SK-N-SH (cell line): ENCODE measurements at regions not wholly inside any gene's neighbourhood (a gene's known extent, or its start where the extent isn't known, plus 50 kb on each side); places are given as distances from the start of the nearest gene placed in this dataset.

Experiments used
- CTCF ChIA-PET: fragments of 300-600, 350-600 bp; formaldehyde crosslinking; extraction: SDS; loops from one replicate; lab custom pipeline; 2021; lab: Yijun Ruan, JAX
- POLR2A ChIA-PET: fragments of 350-600 bp; sonication (Branson Sonifier 250); formaldehyde crosslinking; extraction: SDS; loops from one replicate; lab custom pipeline; 2020; ENCODE audit warnings: antibody characterized with exemption, inconsistent platforms; lab: Yijun Ruan, JAX
- DNase-seq: peaks from one replicate; pipeline ENCODE4 v3.0.0; 2012
- H2AFZ ChIP-seq: fragments of 200-600 bp; sonication (generic); 2 replicates; pipeline ENCODE4 v1.8.1; 2016; ENCODE audit warnings: antibody characterized with exemption, mild to moderate bottlenecking, low read depth
- H3F3A ChIP-seq: fragments of 200-600 bp; sonication (generic); replicated peaks from 2 replicates; pipeline ENCODE3; 2016; ENCODE audit warnings: antibody characterized with exemption, mild to moderate bottlenecking; ENCODE audit not compliant: insufficient read depth
- H3K27ac ChIP-seq, 2 experiments: fragments of 200-500 bp in 1 of 2; fragments of 200-600 bp in 1 of 2; sonication (Bioruptor generic) in 1 of 2; sonication (generic), shearing (Covaris generic) in 1 of 2; 2 replicates each; pipeline versions ENCODE4 v1.5.1 to v1.6.1; 2014 to 2016; ENCODE audit warnings: low read depth in 2 of 2, inconsistent platforms in 1 of 2, low read length in 1 of 2, mild to moderate bottlenecking in 1 of 2, mixed read lengths in 1 of 2
- H3K27me3 ChIP-seq: fragments of 200-600 bp; sonication (generic), shearing (Covaris generic); 2 replicates; pipeline ENCODE4 v1.6.1; 2016; ENCODE audit warnings: mixed run types; ENCODE audit not compliant: insufficient read depth
- H3K36me3 ChIP-seq, 2 experiments: fragments of 200-500 bp in 1 of 2; fragments of 200-600 bp in 1 of 2; sonication (Bioruptor generic) in 1 of 2; sonication (generic) in 1 of 2; replicated peaks in 1 of 2; 2 replicates each; pipeline versions ENCODE3 to v1.5.1; 2014 to 2016; ENCODE audit warnings: low read length in 1 of 2, mild to moderate bottlenecking in 1 of 2; ENCODE audit not compliant: insufficient read depth in 2 of 2, control insufficient read depth in 1 of 2
- H3K4me1 ChIP-seq, 2 experiments: fragments of 200-500 bp in 1 of 2; fragments of 200-600 bp in 1 of 2; sonication (Bioruptor generic) in 1 of 2; sonication (generic), shearing (Covaris generic) in 1 of 2; 2 replicates each; pipeline versions ENCODE4 v1.5.1 to v1.6.1; 2014 to 2016; ENCODE audit warnings: low read depth in 1 of 2, low read length in 1 of 2, mixed run types in 1 of 2; ENCODE audit not compliant: insufficient read depth in 2 of 2, control insufficient read depth in 1 of 2
- H3K4me2 ChIP-seq: fragments of 200-600 bp; sonication (generic), shearing (Covaris generic); 2 replicates; pipeline ENCODE4 v1.6.1; 2017; ENCODE audit warnings: mixed run types
- H3K4me3 ChIP-seq, 2 experiments: fragments of 200-500 bp in 1 of 2; fragments of 200-600 bp in 1 of 2; sonication (Bioruptor generic) in 1 of 2; sonication (generic), shearing (Covaris generic) in 1 of 2; 2 replicates each; pipeline versions ENCODE4 v1.5.1 to v1.8.1; 2014 to 2016; ENCODE audit warnings: low read depth in 2 of 2, inconsistent platforms in 1 of 2, low read length in 1 of 2, mild to moderate bottlenecking in 1 of 2, mixed read lengths in 1 of 2, moderate library complexity in 1 of 2
- H3K79me2 ChIP-seq: fragments of 200-600 bp; sonication (generic); 2 replicates; pipeline ENCODE4 v1.8.1; 2017; ENCODE audit warnings: mild to moderate bottlenecking; ENCODE audit not compliant: insufficient read depth
- H3K9ac ChIP-seq: fragments of 200-600 bp; sonication (generic); 2 replicates; pipeline ENCODE4 v1.6.1; 2017; ENCODE audit warnings: mixed run types
- H3K9me2 ChIP-seq: fragments of 200-600 bp; sonication (generic); 2 replicates; pipeline ENCODE4 v1.6.1; 2017; ENCODE audit warnings: mixed run types
- H3K9me3 ChIP-seq: fragments of 200-600 bp; sonication (generic); 2 replicates; pipeline ENCODE4 v1.6.1; 2017; ENCODE audit warnings: mixed run types, mild to moderate bottlenecking, moderate library complexity
- H4K20me1 ChIP-seq: fragments of 200-600 bp; sonication (generic); 2 replicates; pipeline ENCODE4 v1.6.1; 2017; ENCODE audit warnings: mild to moderate bottlenecking, mixed run types; ENCODE audit not compliant: insufficient read depth
- EZH2phosphoT487 ChIP-seq: fragments of 200-600 bp; sonication (generic); IDR thresholded peaks from 2 replicates; pipeline ENCODE4 v1.6.1; 2017; ENCODE audit warnings: low read depth, mixed run types, mild to moderate bottlenecking, antibody characterized with exemption, moderate library complexity, borderline replicate concordance
- FOXJ3 ChIP-seq: sonication (generic); formaldehyde crosslinking; IDR thresholded peaks from 2 replicates; pipeline ENCODE4 v1.5.1; 2020; ENCODE audit warnings: mild to moderate bottlenecking, missing genetic modification reagents
- FOXM1 ChIP-seq: IDR thresholded peaks from 2 replicates; pipeline ENCODE4 v1.4.0; 2012; ENCODE audit warnings: low read depth, mild to moderate bottlenecking
- JUND ChIP-seq: IDR thresholded peaks from 2 replicates; pipeline ENCODE4 v1.4.0; 2012
- MAX ChIP-seq: IDR thresholded peaks from 2 replicates; pipeline ENCODE4 v1.4.0; 2012; ENCODE audit warnings: low read depth
- MXI1 ChIP-seq: IDR thresholded peaks from 2 replicates; pipeline ENCODE4 v1.6.1; 2012; ENCODE audit warnings: mild to moderate bottlenecking, low read depth, low read length, improper control_type of control experiment
- POLR2AphosphoS5 ChIP-seq: IDR thresholded peaks from 2 replicates; pipeline ENCODE4 v1.6.1; 2012; ENCODE audit warnings: low read depth, low read length
- RAD21 ChIP-seq: IDR thresholded peaks from 2 replicates; pipeline ENCODE4 v1.6.1; 2012; ENCODE audit warnings: mild to moderate bottlenecking, low read length
- RCOR1 ChIP-seq: fragments of 150-350 bp; IDR thresholded peaks from 2 replicates; pipeline ENCODE4 v1.6.1; 2017; ENCODE audit warnings: antibody characterized with exemption, low read length
- RFX5 ChIP-seq: IDR thresholded peaks from 2 replicates; pipeline ENCODE4 v1.6.1; 2012; ENCODE audit warnings: mild to moderate bottlenecking, improper control_type of control experiment, low read length
- RXRA ChIP-seq: IDR thresholded peaks from 2 replicates; pipeline ENCODE4 v1.4.0; 2012; ENCODE audit warnings: low read depth, mild to moderate bottlenecking, borderline replicate concordance
- SIN3A ChIP-seq: IDR thresholded peaks from 2 replicates; pipeline ENCODE4 v1.6.1; 2012; ENCODE audit warnings: low read depth, mild to moderate bottlenecking, low read length, moderate library complexity, borderline replicate concordance
- SMC3 ChIP-seq: IDR thresholded peaks from 2 replicates; pipeline ENCODE4 v1.6.1; 2012; ENCODE audit warnings: low read depth, low read length, improper control_type of control experiment
- TEAD4 ChIP-seq: IDR thresholded peaks from 2 replicates; pipeline ENCODE4 v1.4.0; 2012; ENCODE audit warnings: mild to moderate bottlenecking, borderline replicate concordance; ENCODE audit not compliant: insufficient read depth
- YY1 ChIP-seq: IDR thresholded peaks from 2 replicates; pipeline ENCODE4 v1.4.0; 2012; ENCODE audit warnings: low read depth, mild to moderate bottlenecking
- ZBTB33 ChIP-seq: IDR thresholded peaks from 2 replicates; pipeline ENCODE4 v1.4.0; 2012; ENCODE audit warnings: low read depth, borderline replicate concordance
- WGBS: methylation state at CpG from one replicate; pipeline ENCODE4 v1.1.6; 2017; ENCODE audit warnings: low lambda C conversion rate; 5-methylcytosine and 5-hydroxymethylcytosine counted together
- TF ChIP-seq, protein P1 (sequence below): fragments of 200-600 bp; sonication (generic); IDR thresholded peaks from 2 replicates; pipeline ENCODE4 v1.6.1; 2017; ENCODE audit warnings: antibody characterized with exemption, mild to moderate bottlenecking, moderate library complexity
- TF ChIP-seq, protein P2 (sequence below): fragments of 150-350 bp; IDR thresholded peaks from 2 replicates; pipeline ENCODE4 v1.6.1; 2016; ENCODE audit warnings: mild to moderate bottlenecking, low read depth, low read length

GRCh38 chr21:34006611-34007168, 66.7 kb upstream of the MRPS6 start:
- Histone ChIP-seq H3K9me2 (no peaks in the 10 kb centered on the region), H3K9me3 (no peaks in the 10 kb centered on the region), H3K36me3 (no peaks in the 10 kb centered on the region), H3K4me3 (no peak overlapping the region), H3F3A (no peaks in the 10 kb centered on the region), H3K27me3 (no peaks in the 10 kb centered on the region), H3K79me2 (no peaks in the 10 kb centered on the region), H3K4me1 (no peaks in the 10 kb centered on the region), H2AFZ (no peak overlapping the region), H3K9ac (no peak overlapping the region), H3K27ac (no peak overlapping the region), H4K20me1 (no peaks in the 10 kb centered on the region), H3K4me2 (no peak overlapping the region)
- no peak for DNase-seq
- no peak for TF ChIP-seq TEAD4
- TF ChIP-seq, protein P1, sequence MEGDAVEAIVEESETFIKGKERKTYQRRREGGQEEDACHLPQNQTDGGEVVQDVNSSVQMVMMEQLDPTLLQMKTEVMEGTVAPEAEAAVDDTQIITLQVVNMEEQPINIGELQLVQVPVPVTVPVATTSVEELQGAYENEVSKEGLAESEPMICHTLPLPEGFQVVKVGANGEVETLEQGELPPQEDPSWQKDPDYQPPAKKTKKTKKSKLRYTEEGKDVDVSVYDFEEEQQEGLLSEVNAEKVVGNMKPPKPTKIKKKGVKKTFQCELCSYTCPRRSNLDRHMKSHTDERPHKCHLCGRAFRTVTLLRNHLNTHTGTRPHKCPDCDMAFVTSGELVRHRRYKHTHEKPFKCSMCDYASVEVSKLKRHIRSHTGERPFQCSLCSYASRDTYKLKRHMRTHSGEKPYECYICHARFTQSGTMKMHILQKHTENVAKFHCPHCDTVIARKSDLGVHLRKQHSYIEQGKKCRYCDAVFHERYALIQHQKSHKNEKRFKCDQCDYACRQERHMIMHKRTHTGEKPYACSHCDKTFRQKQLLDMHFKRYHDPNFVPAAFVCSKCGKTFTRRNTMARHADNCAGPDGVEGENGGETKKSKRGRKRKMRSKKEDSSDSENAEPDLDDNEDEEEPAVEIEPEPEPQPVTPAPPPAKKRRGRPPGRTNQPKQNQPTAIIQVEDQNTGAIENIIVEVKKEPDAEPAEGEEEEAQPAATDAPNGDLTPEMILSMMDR, result no peak
- no peak for TF ChIP-seq RXRA
- no peak for TF ChIP-seq POLR2AphosphoS5
- no peak for TF ChIP-seq RFX5
- no peak for TF ChIP-seq RCOR1
- TF ChIP-seq SMC3, result no peak
- no peak for TF ChIP-seq EZH2phosphoT487
- no peak for TF ChIP-seq JUND
- no peak for TF ChIP-seq YY1
- no peak for TF ChIP-seq SIN3A
- TF ChIP-seq FOXJ3, result no peak
- TF ChIP-seq MXI1, result no peak
- no peak for TF ChIP-seq RAD21
- no peak for TF ChIP-seq ZBTB33
- TF ChIP-seq MAX, result no peak
- TF ChIP-seq, protein P2, sequence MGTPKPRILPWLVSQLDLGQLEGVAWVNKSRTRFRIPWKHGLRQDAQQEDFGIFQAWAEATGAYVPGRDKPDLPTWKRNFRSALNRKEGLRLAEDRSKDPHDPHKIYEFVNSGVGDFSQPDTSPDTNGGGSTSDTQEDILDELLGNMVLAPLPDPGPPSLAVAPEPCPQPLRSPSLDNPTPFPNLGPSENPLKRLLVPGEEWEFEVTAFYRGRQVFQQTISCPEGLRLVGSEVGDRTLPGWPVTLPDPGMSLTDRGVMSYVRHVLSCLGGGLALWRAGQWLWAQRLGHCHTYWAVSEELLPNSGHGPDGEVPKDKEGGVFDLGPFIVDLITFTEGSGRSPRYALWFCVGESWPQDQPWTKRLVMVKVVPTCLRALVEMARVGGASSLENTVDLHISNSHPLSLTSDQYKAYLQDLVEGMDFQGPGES, result no peak
- TF ChIP-seq FOXM1, result no peak
- WGBS, result 51% methylated on average over 6 of the region's 6 CpGs
- CTCF ChIA-PET, result no interaction called here
- POLR2A ChIA-PET, result no interaction called here
